Esophagus squamous epithelium (tissue), 5 donors: ENCODE measurements at regions not wholly inside any gene's neighbourhood (a gene's known extent, or its start where the extent isn't known, plus 50 kb on each side); places are given as distances from the start of the nearest gene placed in this dataset.

Experiments used
- DNase-seq: peaks from one replicate; lab custom pipeline; 2025; lab: John Stamatoyannopoulos, UW
- H3K27ac ChIP-seq, 4 donors: fragments of 200-600 bp; sonication (generic); one replicate each; pipeline ENCODE4 v1.5.1; 2016 to 2019; ENCODE audit warnings: mild to moderate bottlenecking in 1 of 4
- H3K27me3 ChIP-seq, 4 donors: fragments of 200-600 bp; sonication (generic); 1 replicate in 3 of 4; 2 replicates in 1 of 4; pipeline versions ENCODE4 v1.5.1 to v1.6.0; 2017 to 2021; ENCODE audit warnings: antibody characterized with exemption in 1 of 4
- H3K36me3 ChIP-seq, 3 donors: fragments of 200-600 bp; sonication (generic); one replicate each; pipeline ENCODE4 v1.5.1; 2016 to 2019
- H3K4me1 ChIP-seq, 3 donors: fragments of 200-600 bp; sonication (generic); one replicate each; pipeline ENCODE4 v1.5.1; 2017 to 2019
- H3K4me3 ChIP-seq, 4 donors: fragments of 200-600 bp; sonication (generic); 1 replicate in 3 of 4; 2 replicates in 1 of 4; pipeline ENCODE4 v1.5.1; 2016 to 2019; ENCODE audit warnings: mild to moderate bottlenecking in 2 of 4, moderate library complexity in 1 of 4
- H3K9me3 ChIP-seq, 3 donors: fragments of 200-600 bp; sonication (generic); one replicate each; pipeline ENCODE4 v1.5.1; 2016 to 2019
- CTCF ChIP-seq, 6 experiments: fragments of 450-650 bp in 4 of 6; fragments of 200-600 bp in 2 of 6; sonication (generic) in 2 of 6; IDR thresholded peaks; one replicate each; pipeline ENCODE4 v1.5.1; 2016 to 2019; ENCODE audit warnings: antibody characterized with exemption in 6 of 6, mild to moderate bottlenecking in 4 of 6, moderate library complexity in 4 of 6
- POLR2A ChIP-seq, 4 donors: fragments of 450-650 bp; IDR thresholded peaks; one replicate each; pipeline ENCODE4 v1.6.1; 2017; ENCODE audit warnings: antibody characterized with exemption in 4 of 4, mild to moderate bottlenecking in 4 of 4, moderate library complexity in 3 of 4
- WGBS, 2 donors: methylation state at CpG; one replicate each; pipeline ENCODE4 v1.1.5; 2018; 5-methylcytosine and 5-hydroxymethylcytosine counted together
- intact Hi-C: fragments of 100-400 bp; cut with DNase I; formaldehyde crosslinking; loops from one replicate; pipeline ENCODE4 v1.15.0; 2022
- donor health status: DM: yes; HTN: yes; CAD: no.

GRCh38 chr4:181158971-181159370 lies 1084.2 kb upstream of the TENM3 start:
- Histone ChIP-seq H3K27ac (no peak overlapping the region), H3K4me3 (no peak overlapping the region), H3K27me3 (peaks cover 0 to 3% (median 0%) of the 10 kb centered on the region in 4 donors), H3K36me3 (no peaks in the 10 kb centered on the region), H3K4me1 (no peaks in the 10 kb centered on the region), H3K9me3 (no peaks in the 10 kb centered on the region)
- intact Hi-C loops, result no loop called here
- no peak for DNase-seq
- no peak for TF ChIP-seq CTCF (IDR thresholded peaks at IDR 0.05)
- no peak for TF ChIP-seq POLR2A (IDR thresholded peaks at IDR 0.05)
- 71 to 82% methylated on average over 8 of the region's 8 CpGs for WGBS, 2 donors

GRCh38 chr4:181161669-181162068 lies 1081.5 kb upstream of the TENM3 start:
- Histone ChIP-seq H3K4me3 (no peak overlapping the region), H3K27me3 (peaks cover 0 to 3% (median 0%) of the 10 kb centered on the region in 4 donors), H3K27ac (no peak overlapping the region), H3K9me3 (no peaks in the 10 kb centered on the region), H3K36me3 (no peaks in the 10 kb centered on the region), H3K4me1 (no peaks in the 10 kb centered on the region)
- intact Hi-C loops, result no loop called here
- no peak for TF ChIP-seq CTCF (IDR thresholded peaks at IDR 0.05)
- no peak for TF ChIP-seq POLR2A (IDR thresholded peaks at IDR 0.05)
- no peak for DNase-seq
- 35 to 65% methylated on average over 4 of the region's 4 CpGs for WGBS, 2 donors

GRCh38 chr4:181162266-181162665 lies 1080.9 kb upstream of the TENM3 start:
- intact Hi-C loops, result no loop called here
- Histone ChIP-seq H3K36me3 (no peaks in the 10 kb centered on the region), H3K9me3 (no peaks in the 10 kb centered on the region), H3K27me3 (peaks cover 0 to 3% (median 0%) of the 10 kb centered on the region in 4 donors), H3K4me1 (no peaks in the 10 kb centered on the region), H3K27ac (no peak overlapping the region), H3K4me3 (no peak overlapping the region)
- DNase-seq, result no peak
- WGBS, 2 donors, result 73 to 78% methylated on average over 2 of the region's 2 CpGs
- TF ChIP-seq CTCF (IDR thresholded peaks at IDR 0.05), result no peak
- TF ChIP-seq POLR2A (IDR thresholded peaks at IDR 0.05), result no peak

- H3K36me3 ChIP-seq, result no peaks in the 10 kb centered on the region
- no peak overlapping the region for H3K4me3 ChIP-seq
- intact Hi-C loops, result no loop called here
- 68 to 73% methylated on average over 6 of the region's 6 CpGs for WGBS, 2 donors
- TF ChIP-seq POLR2A (IDR thresholded peaks at IDR 0.05), result no peak
- no peak for TF ChIP-seq CTCF (IDR thresholded peaks at IDR 0.05)
- DNase-seq, result no peak
- H3K4me1 ChIP-seq, result no peaks in the 10 kb centered on the region
- H3K27ac ChIP-seq, result no peak overlapping the region
- H3K27me3 ChIP-seq, result peaks cover 0 to 3% (median 0%) of the 10 kb centered on the region in 4 donors
- H3K9me3 ChIP-seq, result no peaks in the 10 kb centered on the region
Observed at GRCh38 chr4:181162676-181163075, 1080.5 kb upstream of the TENM3 start.

- Histone ChIP-seq H3K4me3 (no peak overlapping the region), H3K4me1 (no peaks in the 10 kb centered on the region), H3K27ac (no peak overlapping the region), H3K9me3 (no peaks in the 10 kb centered on the region), H3K36me3 (no peaks in the 10 kb centered on the region), H3K27me3 (peaks cover 0 to 3% (median 0%) of the 10 kb centered on the region in 4 donors)
- TF ChIP-seq CTCF (IDR thresholded peaks at IDR 0.05) (no peak), POLR2A (IDR thresholded peaks at IDR 0.05) (no peak)
- DNase-seq, result no peak
- 48 to 56% methylated on average over 6 of the region's 6 CpGs for WGBS, 2 donors
- intact Hi-C loops, result no loop called here
Observed at GRCh38 chr4:181166742-181167399, 1076.3 kb upstream of the TENM3 start.
